Adrenal gland (tissue), 9 donors: ENCODE measurements at regions not wholly inside any gene's neighbourhood (a gene's known extent, or its start where the extent isn't known, plus 50 kb on each side); places are given as distances from the start of the nearest gene placed in this dataset.

Experiments
- DNase-seq, 7 donors: peaks; one replicate each; pipeline ENCODE4 v3.0.0-alpha.2; 2019 to 2020
- H3K27ac ChIP-seq, 5 donors: fragments of 200-600 bp; sonication (generic) in 4 of 5; 1 replicate in 3 of 5; 2 replicates in 2 of 5; pipeline versions ENCODE4 v1.5.1 to v1.8.0; 2016 to 2020; ENCODE audit warnings: mild to moderate bottlenecking in 1 of 5
- H3K27me3 ChIP-seq: fragments of 200-600 bp; 2 replicates; pipeline ENCODE4 v1.8.0; 2021
- H3K36me3 ChIP-seq, 2 donors: fragments of 200-600 bp; replicated peaks in 1 of 2; 1 replicate in 1 of 2; 2 replicates in 1 of 2; pipeline versions ENCODE4 v1.5.1 to v1.8.0; 2018 to 2022
- H3K4me1 ChIP-seq, 2 donors: fragments of 200-600 bp; replicated peaks in 1 of 2; 1 replicate in 1 of 2; 2 replicates in 1 of 2; pipeline versions ENCODE4 v1.5.1 to v1.8.0; 2018 to 2021
- H3K4me3 ChIP-seq, 4 donors: fragments of 200-600 bp; sonication (generic) in 3 of 4; one replicate each; pipeline ENCODE4 v1.5.1; 2016 to 2018
- H3K9me3 ChIP-seq, 3 donors: fragments of 200-600 bp; sonication (generic) in 1 of 3; replicated peaks in 1 of 3; 1 replicate in 2 of 3; 2 replicates in 1 of 3; pipeline versions ENCODE4 v1.5.1 to v1.8.0; 2016 to 2021
- POLR2A ChIP-seq, 2 donors: fragments of 450-650 bp; IDR thresholded peaks; one replicate each; pipeline ENCODE4 v1.6.1; 2017; ENCODE audit warnings: antibody characterized with exemption in 2 of 2, mild to moderate bottlenecking in 2 of 2, moderate library complexity in 1 of 2
- WGBS, 4 donors: extraction: QIAGEN DNeasy Blood & Tissue Kit in 2 of 4; methylation state at CpG; one replicate each; pipeline versions ENCODE4 v1.1.5 to v1.1.7; 2013 to 2017; 5-methylcytosine and 5-hydroxymethylcytosine counted together
- intact Hi-C, 2 donors: fragments of 100-400 bp; cut with DNase I; formaldehyde crosslinking; loops; one replicate each; pipeline versions ENCODE4 v1.14.1 to v1.15.0; 2022 to 2023
- TF ChIP-seq, protein P1 (sequence below), 6 experiments: fragments of 450-650 bp in 4 of 6; fragments of 200-600 bp in 2 of 6; sonication (generic) in 1 of 6; IDR thresholded peaks; 1 replicate in 5 of 6; 2 replicates in 1 of 6; pipeline versions ENCODE4 v1.5.1 to v1.8.0; 2016 to 2021; ENCODE audit warnings: antibody characterized with exemption in 6 of 6, mild to moderate bottlenecking in 2 of 6, moderate library complexity in 1 of 6
- donor health status: healthy with polysubstance abuse.
- donor health status: Bipolar disorder and iron deficiency.
- donor health status: DM: yes; HTN: yes; CAD: no.
- donor health status: DM: no; HTN: no; CAD: no.
- donor health status: DM: no; HTN: no; CAD: no.

GRCh38 chr5:102638912-102639652, 116.0 kb upstream of the PAM start:
- Histone ChIP-seq H3K27me3 (no peaks in the 10 kb centered on the region), H3K36me3 (no peaks in the 10 kb centered on the region), H3K4me1 (no peaks in the 10 kb centered on the region), H3K9me3 (no peaks in the 10 kb centered on the region), H3K27ac (no peak overlapping the region), H3K4me3 (no peak overlapping the region)
- TF ChIP-seq POLR2A (IDR thresholded peaks at IDR 0.05) = no peak
- TF ChIP-seq, protein P1, sequence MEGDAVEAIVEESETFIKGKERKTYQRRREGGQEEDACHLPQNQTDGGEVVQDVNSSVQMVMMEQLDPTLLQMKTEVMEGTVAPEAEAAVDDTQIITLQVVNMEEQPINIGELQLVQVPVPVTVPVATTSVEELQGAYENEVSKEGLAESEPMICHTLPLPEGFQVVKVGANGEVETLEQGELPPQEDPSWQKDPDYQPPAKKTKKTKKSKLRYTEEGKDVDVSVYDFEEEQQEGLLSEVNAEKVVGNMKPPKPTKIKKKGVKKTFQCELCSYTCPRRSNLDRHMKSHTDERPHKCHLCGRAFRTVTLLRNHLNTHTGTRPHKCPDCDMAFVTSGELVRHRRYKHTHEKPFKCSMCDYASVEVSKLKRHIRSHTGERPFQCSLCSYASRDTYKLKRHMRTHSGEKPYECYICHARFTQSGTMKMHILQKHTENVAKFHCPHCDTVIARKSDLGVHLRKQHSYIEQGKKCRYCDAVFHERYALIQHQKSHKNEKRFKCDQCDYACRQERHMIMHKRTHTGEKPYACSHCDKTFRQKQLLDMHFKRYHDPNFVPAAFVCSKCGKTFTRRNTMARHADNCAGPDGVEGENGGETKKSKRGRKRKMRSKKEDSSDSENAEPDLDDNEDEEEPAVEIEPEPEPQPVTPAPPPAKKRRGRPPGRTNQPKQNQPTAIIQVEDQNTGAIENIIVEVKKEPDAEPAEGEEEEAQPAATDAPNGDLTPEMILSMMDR (IDR thresholded peaks at IDR 0.05) = no peak
- DNase-seq = no peak
- WGBS, 4 donors = 55 to 68% (median 62%) methylated on average over 2 of the region's 2 CpGs
- intact Hi-C loops = no loop called here

- intact Hi-C loops = no loop called here
- 42 to 67% (median 56%) methylated on average over 1 of the region's 1 CpG for WGBS, 4 donors
- Histone ChIP-seq H3K27me3 (no peaks in the 10 kb centered on the region), H3K4me1 (no peaks in the 10 kb centered on the region), H3K9me3 (peaks cover 0 to 5% (median 0%) of the 10 kb centered on the region in 3 donors), H3K4me3 (no peak overlapping the region), H3K36me3 (no peaks in the 10 kb centered on the region), H3K27ac (no peak overlapping the region)
- no peak for DNase-seq
- TF ChIP-seq, protein P1 (IDR thresholded peaks at IDR 0.05) = no peak
- no peak for TF ChIP-seq POLR2A (IDR thresholded peaks at IDR 0.05)
Measured at GRCh38 chr5:102649731-102650130, 105.4 kb upstream of the PAM start.

DNA sequence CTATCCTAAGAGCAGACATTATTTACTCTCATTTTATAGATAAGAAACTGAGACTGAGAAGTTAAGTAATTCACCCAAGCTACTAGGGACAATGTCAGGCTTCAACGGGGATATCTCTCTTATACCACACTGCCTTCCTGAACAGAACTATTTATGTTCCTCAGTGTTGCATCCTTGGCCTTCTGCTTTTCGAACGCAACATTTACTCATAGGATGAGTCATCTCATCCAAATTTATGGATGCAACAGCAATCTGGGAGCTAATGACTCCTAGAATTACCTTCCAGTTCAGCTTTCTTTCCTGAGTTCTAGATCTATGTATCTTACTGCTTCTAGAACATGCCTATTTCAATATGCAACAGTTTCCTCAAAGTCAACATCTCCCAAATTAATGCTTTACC, 103.6 kb upstream of the PAM start:
- H3K27ac ChIP-seq = peak overlapping the region in 1 of 5 donors; percentile 34
- WGBS, 4 donors = 40 to 45% (median 43%) methylated on average over 3 of the region's 3 CpGs
- H3K27me3 ChIP-seq = no peaks in the 10 kb centered on the region
- no peak for DNase-seq
- intact Hi-C loops = no loop called here
- H3K4me3 ChIP-seq = no peak overlapping the region
- TF ChIP-seq, protein P1 (IDR thresholded peaks at IDR 0.05) = no peak
- no peak for TF ChIP-seq POLR2A (IDR thresholded peaks at IDR 0.05)
- H3K36me3 ChIP-seq = no peaks in the 10 kb centered on the region
- peaks cover 0 to 4% of the 10 kb centered on the region in 2 donors for H3K4me1 ChIP-seq
- no peaks in the 10 kb centered on the region for H3K9me3 ChIP-seq

- H3K9me3 ChIP-seq = no peaks in the 10 kb centered on the region
- H3K36me3 ChIP-seq = no peaks in the 10 kb centered on the region
- peak in 2 of 7 donors; percentile 18 to 30 for DNase-seq
- H3K4me1 ChIP-seq = peaks cover 0 to 4% of the 10 kb centered on the region in 2 donors
- no peaks in the 10 kb centered on the region for H3K27me3 ChIP-seq
- no peak overlapping the region for H3K4me3 ChIP-seq
- TF ChIP-seq, protein P1 (IDR thresholded peaks at IDR 0.05) = no peak
- no peak for TF ChIP-seq POLR2A (IDR thresholded peaks at IDR 0.05)
- intact Hi-C loops = no loop called here
- peak overlapping the region in 1 of 5 donors; percentile 5 for H3K27ac ChIP-seq
- 79 to 87% (median 82%) methylated on average over 1 of the region's 1 CpG for WGBS, 4 donors
Measured at GRCh38 chr5:102654559-102655349, 100.4 kb upstream of the PAM start.
